LNCAP (cell line): ENCODE measurements at regions not wholly inside any gene's neighbourhood (a gene's known extent, or its start where the extent isn't known, plus 50 kb on each side); places are given as distances from the start of the nearest gene placed in this dataset.

Experiments used
- CTCF ChIP-seq: fragments of 450-650 bp; IDR thresholded peaks from 2 replicates; pipeline ENCODE4 v1.5.1; 2017; ENCODE audit warnings: mild to moderate bottlenecking

- no peak for TF ChIP-seq CTCF
Observed at GRCh38 chr6:165753506-165753905, 90.5 kb upstream of the PDE10A start.

GRCh38 chr6:165752451-165752850, 89.4 kb upstream of the PDE10A start:
- TF ChIP-seq CTCF, result no peak

- TF ChIP-seq CTCF, result no peak
Observed at GRCh38 chr6:165751486-165751885, 88.4 kb upstream of the PDE10A start.

GRCh38 chr6:165749163-165749562, 86.1 kb upstream of the PDE10A start:
- no peak for TF ChIP-seq CTCF

GRCh38 chr6:165748390-165748789, 85.3 kb upstream of the PDE10A start:
- no peak for TF ChIP-seq CTCF

- no peak for TF ChIP-seq CTCF
Observed at GRCh38 chr6:165747963-165748362, 84.9 kb upstream of the PDE10A start.

- no peak for TF ChIP-seq CTCF
Observed at GRCh38 chr6:165746331-165746730, 83.3 kb upstream of the PDE10A start.

- TF ChIP-seq CTCF, result no peak
Observed at GRCh38 chr6:165745492-165745891, 82.5 kb upstream of the PDE10A start.
